BLaER1 treated with 17β-estradiol and CSF1 and Interleukin-3, amounts not matched to agents 10 nM and 100 nM (cell line): ENCODE measurements at regions not wholly inside any gene's neighbourhood (a gene's known extent, or its start where the extent isn't known, plus 50 kb on each side); places are given as distances from the start of the nearest gene placed in this dataset.
A peak's percentile ranks its signal among the peaks of the same experiment; 100 is the strongest.

Experiments
- H3K27ac ChIP-seq, 11 experiments: shearing (Covaris generic); formaldehyde crosslinking; 2 replicates each; pipeline ENCODE4 v1.8.1; 2022
- H3K27me3 ChIP-seq, 11 experiments: shearing (Covaris generic); formaldehyde crosslinking; 2 replicates each; pipeline ENCODE4 v1.8.1; 2022
- H3K36me3 ChIP-seq, 11 experiments: shearing (Covaris generic); formaldehyde crosslinking; 2 replicates each; pipeline ENCODE4 v1.8.1; 2022
- H3K4me1 ChIP-seq, 10 experiments: shearing (Covaris generic); formaldehyde crosslinking; 2 replicates each; pipeline ENCODE4 v1.8.1; 2022
- H3K4me2 ChIP-seq, 11 experiments: shearing (Covaris generic); formaldehyde crosslinking; 2 replicates each; pipeline ENCODE4 v1.8.1; 2022
- H3K4me3 ChIP-seq, 10 experiments: shearing (Covaris generic); formaldehyde crosslinking; 2 replicates each; pipeline ENCODE4 v1.8.1; 2022
- H3K9ac ChIP-seq, 11 experiments: shearing (Covaris generic); formaldehyde crosslinking; 2 replicates each; pipeline ENCODE4 v1.8.1; 2022
- H3K9me3 ChIP-seq, 11 experiments: shearing (Covaris generic); formaldehyde crosslinking; replicated peaks in 1 of 11; 2 replicates each; pipeline ENCODE4 v1.8.1; 2022
- H4K20me1 ChIP-seq, 11 experiments: shearing (Covaris generic); formaldehyde crosslinking; 2 replicates each; pipeline ENCODE4 v1.8.1; 2022
- Cebpa-rat ChIP-seq, 11 experiments: shearing (Covaris generic); IDR thresholded peaks; 2 replicates each; pipeline ENCODE4 v1.8.1; 2022

DNA sequence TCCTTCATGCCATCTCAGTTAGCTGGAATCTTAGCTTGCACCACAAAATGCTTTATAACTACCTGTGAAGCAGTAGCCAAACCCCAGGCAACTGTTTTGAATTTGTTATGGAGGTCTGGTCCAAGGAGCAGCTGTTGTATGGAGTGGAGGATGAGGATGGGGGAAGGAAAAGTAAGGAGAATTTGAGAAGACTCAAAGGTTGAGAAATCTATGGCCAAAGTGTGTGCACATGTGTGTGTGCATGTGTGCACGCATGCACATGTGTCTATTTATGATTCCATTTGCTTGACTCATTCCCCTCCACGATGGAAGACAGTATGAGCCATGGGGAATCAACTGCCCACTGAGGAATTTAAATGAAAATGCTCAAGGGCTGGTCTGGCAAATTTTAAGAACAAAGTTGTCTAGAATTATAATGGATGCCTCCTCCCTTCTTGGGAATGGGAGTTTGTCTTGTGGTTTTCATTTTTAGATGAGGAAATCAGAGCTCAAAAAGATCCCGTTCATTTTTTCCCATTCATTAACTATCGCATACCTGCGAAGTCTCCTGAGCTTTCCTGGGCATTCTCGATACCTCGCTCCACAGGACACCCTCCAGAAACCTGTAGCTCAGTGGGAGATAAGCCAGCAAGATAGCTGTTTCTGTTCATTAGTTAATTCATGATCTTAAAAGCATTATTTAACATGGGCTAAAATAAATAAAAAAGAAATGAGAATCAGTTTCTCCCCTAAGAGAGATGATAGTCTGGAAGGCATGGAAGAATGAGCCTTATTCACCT is 152.3 kb upstream of the NEDD9 start:
- Histone ChIP-seq H3K4me1 (peaks cover 41 to 88% (median 53%) of the 10 kb centered on the region in 10 experiments), H3K27ac (no peak overlapping the region)

DNA sequence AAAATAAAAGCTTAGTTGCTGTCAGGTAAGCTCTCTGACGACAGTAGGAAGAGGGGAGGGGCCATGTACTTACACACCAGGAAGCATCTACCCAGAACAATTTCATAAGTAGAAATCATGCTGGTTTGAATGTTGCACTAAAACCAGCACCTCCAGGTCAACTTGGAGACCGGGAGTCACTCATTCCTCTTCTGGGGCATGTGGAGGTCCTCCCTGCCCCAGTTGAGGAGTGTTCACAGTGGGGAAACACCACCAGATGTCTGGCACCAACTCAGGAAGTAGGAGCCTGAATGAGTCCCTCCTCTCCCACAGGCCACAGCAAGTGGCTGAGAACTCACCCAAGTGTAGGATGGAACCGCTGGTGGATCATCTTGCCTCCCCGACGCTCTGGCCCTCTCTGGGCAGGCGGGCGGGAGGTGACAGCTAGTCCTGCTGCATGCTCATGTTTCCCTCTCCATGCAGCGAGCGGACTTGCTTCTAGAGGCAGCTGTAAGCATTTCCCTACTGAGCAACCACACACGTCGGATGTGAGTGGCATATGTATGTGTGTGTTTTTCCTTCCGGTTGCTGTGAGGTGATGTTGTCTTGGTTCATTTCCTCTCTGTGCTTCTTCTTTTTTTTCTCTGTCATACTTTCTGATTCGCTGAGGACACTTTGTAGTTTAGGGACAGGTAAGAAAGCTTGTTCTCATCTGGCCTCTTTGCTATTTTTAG is 149.5 kb upstream of the NEDD9 start:
- H3K36me3 ChIP-seq = peaks cover 0 to 19% (median 0%) of the 10 kb centered on the region in 11 experiments; a peak in 7 of 22 replicates
- peaks cover 0 to 22% (median 12%) of the 10 kb centered on the region in 11 experiments; a peak in 18 of 22 replicates for H3K9me3 ChIP-seq
- peaks cover 36 to 93% (median 42%) of the 10 kb centered on the region in 10 experiments for H3K4me1 ChIP-seq
- H3K27ac ChIP-seq = peak overlapping the region; percentile 47 to 82 (median 77)
- peak overlapping the region; percentile 71 to 92 (median 79) for H3K4me2 ChIP-seq
- no peaks in the 10 kb centered on the region for H4K20me1 ChIP-seq
- TF ChIP-seq Cebpa-rat (IDR thresholded peaks at IDR 0.05) = no peak
- no peaks in the 10 kb centered on the region for H3K27me3 ChIP-seq
- peak overlapping the region; percentile 34 to 74 (median 66) for H3K9ac ChIP-seq
- peak overlapping the region; percentile 39 to 58 (median 49) for H3K4me3 ChIP-seq

More for the DNA sequence above, 152.3 kb upstream of the NEDD9 start:
- H3K36me3 ChIP-seq = no peaks in the 10 kb centered on the region
- peaks cover 0 to 10% (median 5%) of the 10 kb centered on the region in 11 experiments; a peak in 6 of 22 replicates for H3K9me3 ChIP-seq
- no peaks in the 10 kb centered on the region for H4K20me1 ChIP-seq
- no peak for TF ChIP-seq Cebpa-rat (IDR thresholded peaks at IDR 0.05)
- H3K4me2 ChIP-seq = peak overlapping the region in 7 of 11 experiments; percentile 1 to 63 (median 11); a peak in 9 of 22 replicates
- no peak overlapping the region for H3K9ac ChIP-seq
- no peaks in the 10 kb centered on the region for H3K27me3 ChIP-seq
- H3K4me3 ChIP-seq = no peak overlapping the region

DNA sequence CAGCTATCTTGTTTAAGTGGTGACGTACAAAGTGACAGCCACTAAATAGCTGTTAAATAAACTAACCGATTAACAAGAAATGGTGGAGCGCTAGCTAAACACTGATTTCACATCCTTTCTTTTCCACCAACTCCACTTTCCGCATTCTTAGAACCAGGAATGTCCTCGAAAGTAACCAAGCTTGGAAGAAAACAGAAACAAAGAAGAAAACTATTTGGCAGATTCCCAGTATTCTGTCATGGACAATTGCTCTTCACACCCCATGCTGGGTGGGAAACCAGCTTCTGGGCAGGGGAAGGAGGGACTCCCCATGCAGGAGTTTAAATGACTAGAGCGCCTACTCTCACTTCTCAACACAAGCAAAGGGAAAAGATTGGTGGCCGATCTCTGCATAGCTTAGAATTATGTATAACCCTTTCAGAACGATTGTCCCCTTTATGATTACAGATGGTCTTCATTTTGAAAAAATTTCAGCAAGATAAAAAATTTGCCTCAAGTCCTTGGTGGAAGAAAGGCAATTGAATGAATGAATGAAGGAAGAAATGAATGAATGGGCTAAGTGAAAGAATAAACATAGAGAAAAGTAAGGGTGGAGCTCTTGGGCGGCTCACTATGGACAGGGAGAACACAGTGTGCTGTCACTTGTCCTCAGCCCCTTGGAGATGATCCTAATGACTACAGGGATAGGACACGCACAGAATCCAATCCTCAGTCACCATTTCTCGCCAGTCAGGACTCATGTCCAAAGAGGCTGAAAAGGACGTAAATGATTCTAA is 148.7 kb upstream of the NEDD9 start:
- H3K27me3 ChIP-seq = no peaks in the 10 kb centered on the region
- peaks cover 0 to 22% (median 4%) of the 10 kb centered on the region in 11 experiments; a peak in 7 of 22 replicates for H3K36me3 ChIP-seq
- no peak for TF ChIP-seq Cebpa-rat (IDR thresholded peaks at IDR 0.05)
- H3K27ac ChIP-seq = peak overlapping the region; percentile 47 to 82 (median 77)
- H3K4me2 ChIP-seq = peak overlapping the region; percentile 71 to 92 (median 79)
- H3K4me1 ChIP-seq = peaks cover 30 to 93% (median 39%) of the 10 kb centered on the region in 10 experiments
- H3K9me3 ChIP-seq = peaks cover 0 to 30% (median 16%) of the 10 kb centered on the region in 11 experiments; a peak in 18 of 22 replicates
- H3K9ac ChIP-seq = peak overlapping the region in 9 of 11 experiments; percentile 39 to 74 (median 67); a peak in 18 of 22 replicates
- H3K4me3 ChIP-seq = peak overlapping the region in 9 of 10 experiments; percentile 39 to 58 (median 49); a peak in 19 of 20 replicates
- no peaks in the 10 kb centered on the region for H4K20me1 ChIP-seq

DNA sequence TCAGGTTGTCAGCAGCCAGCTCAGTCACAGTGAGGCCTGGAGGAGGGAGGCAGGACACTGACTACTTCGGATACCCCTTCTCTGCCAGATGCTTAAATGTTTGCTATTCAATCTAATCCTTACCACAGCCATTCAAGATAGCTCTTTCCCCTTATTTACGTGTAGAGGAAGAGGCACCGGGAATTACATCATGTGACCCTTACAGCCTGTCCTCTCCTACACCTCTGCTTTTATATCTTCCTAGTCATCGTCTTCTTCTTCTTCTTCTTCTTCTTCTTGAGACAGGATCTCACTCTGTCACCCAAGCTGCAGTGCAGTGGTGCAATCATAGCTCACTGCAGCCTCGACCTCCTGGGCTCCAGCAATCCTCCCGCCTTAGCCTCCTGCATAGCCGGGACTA is 148.1 kb upstream of the NEDD9 start:
- Histone ChIP-seq H3K4me3 (peak overlapping the region in 3 of 10 experiments; percentile 42 to 58 (median 53); a peak in 6 of 20 replicates), H4K20me1 (no peaks in the 10 kb centered on the region), H3K9ac (peak overlapping the region in 2 of 11 experiments; percentile 69 to 74; a peak in 3 of 22 replicates), H3K4me2 (peak overlapping the region in 10 of 11 experiments; percentile 71 to 92 (median 79); a peak in 19 of 22 replicates), H3K9me3 (peaks cover 0 to 34% (median 16%) of the 10 kb centered on the region in 11 experiments; a peak in 18 of 22 replicates), H3K27ac (peak overlapping the region in 3 of 11 experiments; percentile 47 to 81 (median 77); a peak in 4 of 22 replicates), H3K36me3 (peaks cover 0 to 22% (median 4%) of the 10 kb centered on the region in 11 experiments; a peak in 7 of 22 replicates), H3K4me1 (peaks cover 30 to 93% (median 37%) of the 10 kb centered on the region in 10 experiments), H3K27me3 (no peaks in the 10 kb centered on the region)
- TF ChIP-seq Cebpa-rat (IDR thresholded peaks at IDR 0.05) = no peak

- Histone ChIP-seq H4K20me1 (no peaks in the 10 kb centered on the region), H3K36me3 (peaks cover 0 to 22% (median 4%) of the 10 kb centered on the region in 11 experiments; a peak in 7 of 22 replicates), H3K4me3 (peak overlapping the region in 2 of 10 experiments; percentile 42 to 53; a peak in 4 of 20 replicates), H3K27me3 (no peaks in the 10 kb centered on the region), H3K4me2 (peak overlapping the region in 3 of 11 experiments; percentile 81 to 92 (median 85); a peak in 7 of 22 replicates), H3K9me3 (peaks cover 0 to 37% (median 16%) of the 10 kb centered on the region in 11 experiments; a peak in 18 of 22 replicates), H3K27ac (peak overlapping the region in 1 of 11 experiments; percentile 77; a peak in 1 of 22 replicates), H3K9ac (peak overlapping the region in 1 of 11 experiments; percentile 69; a peak in 1 of 22 replicates), H3K4me1 (peaks cover 35 to 93% (median 42%) of the 10 kb centered on the region in 10 experiments)
- TF ChIP-seq Cebpa-rat (IDR thresholded peaks at IDR 0.05) = no peak
Observed at GRCh38 chr6:11379805-11380204, 147.3 kb upstream of the NEDD9 start.

DNA sequence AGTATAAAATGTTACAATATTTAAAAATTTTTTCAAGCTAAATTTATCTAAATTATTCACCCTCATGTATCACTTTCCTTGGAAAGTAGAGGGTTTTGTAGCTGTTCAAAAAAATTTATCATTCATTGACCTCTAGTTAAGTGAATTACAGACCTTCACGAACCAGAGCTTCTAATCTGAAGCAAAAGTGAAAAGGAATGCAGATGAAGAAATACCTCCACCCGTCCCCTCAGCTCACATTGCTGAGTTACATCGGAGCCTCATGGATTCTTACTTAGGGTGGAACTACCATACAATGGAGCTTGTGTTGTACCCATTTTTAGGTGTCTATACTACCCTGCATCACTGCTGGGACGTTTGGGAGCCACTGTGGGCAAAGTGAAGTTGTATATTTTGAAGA is 146.2 kb upstream of the NEDD9 start:
- Histone ChIP-seq H3K27me3 (no peaks in the 10 kb centered on the region), H3K4me3 (0 out of 20 replicates have a peak overlapping the region, but pooled peaks of 1 of the 10 experiments have one; percentile 0), H3K27ac (no peak overlapping the region), H3K36me3 (peaks cover 0 to 22% (median 4%) of the 10 kb centered on the region in 11 experiments; a peak in 7 of 22 replicates), H3K4me1 (peaks cover 37 to 94% (median 47%) of the 10 kb centered on the region in 10 experiments), H3K4me2 (peak overlapping the region in 2 of 11 experiments; percentile 85 to 92; a peak in 4 of 22 replicates), H3K9me3 (peaks cover 0 to 37% (median 16%) of the 10 kb centered on the region in 11 experiments; a peak in 18 of 22 replicates), H3K9ac (no peak overlapping the region), H4K20me1 (no peaks in the 10 kb centered on the region)
- TF ChIP-seq Cebpa-rat (IDR thresholded peaks at IDR 0.05) = no peak

DNA sequence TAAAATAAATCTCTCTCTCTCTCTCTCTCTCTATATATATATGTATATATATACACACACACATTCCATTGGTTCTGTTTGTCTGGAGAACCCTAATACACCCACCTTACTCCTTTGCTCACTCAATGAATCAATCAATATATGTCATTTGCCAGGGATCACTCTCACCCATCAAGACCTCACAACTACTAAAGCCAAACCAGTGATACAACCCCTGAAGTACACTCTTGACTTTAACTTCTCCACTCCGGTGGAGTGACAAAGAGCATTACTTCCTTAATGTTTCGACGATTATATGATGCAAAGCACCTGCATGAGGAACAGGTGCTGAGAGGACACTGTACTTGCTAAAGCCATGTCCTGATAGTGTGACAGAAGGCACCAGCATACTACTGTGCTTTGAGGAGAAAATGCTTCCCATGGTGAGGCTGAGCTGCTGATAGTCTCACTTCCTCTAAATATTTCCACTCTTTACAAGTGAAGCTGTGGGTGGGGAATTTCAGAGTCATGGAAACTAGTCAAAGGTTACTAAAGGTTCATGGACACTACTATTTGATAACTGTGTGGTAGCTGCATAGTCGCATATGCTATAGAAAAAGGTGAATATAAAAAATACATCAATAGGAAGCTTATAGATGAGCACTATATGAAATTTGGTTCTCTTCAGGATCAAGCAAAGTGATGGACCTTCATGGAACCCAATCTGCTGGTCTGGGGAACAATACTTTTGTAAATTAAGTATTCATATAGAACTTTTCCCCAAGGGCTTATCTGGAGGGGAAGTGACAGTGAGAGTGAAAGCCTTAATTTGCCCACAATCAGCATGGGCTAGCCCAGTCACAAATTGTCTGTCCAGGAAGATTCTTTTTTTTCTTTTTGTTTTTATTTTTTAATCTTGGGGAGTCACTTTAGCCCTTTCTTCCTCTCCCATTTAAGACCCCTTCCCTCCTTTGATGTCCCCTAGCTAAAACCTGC is 141.9 kb upstream of the NEDD9 start:
- no peaks in the 10 kb centered on the region for H3K27me3 ChIP-seq
- peak overlapping the region in 5 of 11 experiments; percentile 20 to 80 (median 67); a peak in 7 of 22 replicates for H3K27ac ChIP-seq
- no peak for TF ChIP-seq Cebpa-rat (IDR thresholded peaks at IDR 0.05)
- peak overlapping the region in 1 of 10 experiments; percentile 17; a peak in 2 of 20 replicates for H3K4me3 ChIP-seq
- peak overlapping the region; percentile 11 to 92 (median 58); a peak in 21 of 22 replicates for H3K4me2 ChIP-seq
- peak overlapping the region in 3 of 11 experiments; percentile 57 to 65 (median 60); a peak in 6 of 22 replicates for H3K9ac ChIP-seq
- H4K20me1 ChIP-seq = no peaks in the 10 kb centered on the region
- H3K36me3 ChIP-seq = peaks cover 0 to 29% (median 4%) of the 10 kb centered on the region in 11 experiments; a peak in 8 of 22 replicates
- H3K4me1 ChIP-seq = peaks cover 11 to 96% (median 17%) of the 10 kb centered on the region in 10 experiments
- H3K9me3 ChIP-seq = peaks cover 0 to 51% (median 22%) of the 10 kb centered on the region in 11 experiments; a peak in 18 of 22 replicates
